GM12873 (cell line): ENCODE measurements at regions not wholly inside any gene's neighbourhood (a gene's known extent, or its start where the extent isn't known, plus 50 kb on each side); places are given as distances from the start of the nearest gene placed in this dataset.

ENCODE experiments used
- TF ChIP-seq, protein P1 (sequence below): IDR thresholded peaks from 2 replicates; pipeline ENCODE4 v1.5.1; 2012; ENCODE audit warnings: low read depth, mild to moderate bottlenecking, moderate library complexity, low read length, control low read depth; ENCODE audit not compliant: insufficient read depth; ENCODE audit errors: missing control alignments

DNA sequence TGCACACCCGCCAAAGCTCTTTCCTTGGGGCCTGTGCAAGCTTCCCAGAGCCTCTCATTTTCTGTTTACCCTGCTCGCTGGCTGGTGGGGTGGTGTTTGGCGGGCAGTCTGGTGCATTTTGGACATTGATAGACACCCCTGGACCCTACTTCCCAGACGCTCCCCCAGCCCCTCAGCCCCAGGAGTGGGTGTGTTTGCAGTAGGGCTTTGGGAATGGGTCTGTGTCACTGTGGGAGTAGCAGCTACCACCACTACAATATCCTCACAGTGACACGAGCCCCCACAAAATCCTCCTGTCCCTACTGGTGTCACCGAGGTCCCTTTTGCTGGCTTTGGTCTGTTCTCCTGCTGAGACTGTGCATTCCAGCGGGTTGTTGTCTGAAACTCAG is 371.3 kb downstream of the TMEM121 start:
- TF ChIP-seq, protein P1, sequence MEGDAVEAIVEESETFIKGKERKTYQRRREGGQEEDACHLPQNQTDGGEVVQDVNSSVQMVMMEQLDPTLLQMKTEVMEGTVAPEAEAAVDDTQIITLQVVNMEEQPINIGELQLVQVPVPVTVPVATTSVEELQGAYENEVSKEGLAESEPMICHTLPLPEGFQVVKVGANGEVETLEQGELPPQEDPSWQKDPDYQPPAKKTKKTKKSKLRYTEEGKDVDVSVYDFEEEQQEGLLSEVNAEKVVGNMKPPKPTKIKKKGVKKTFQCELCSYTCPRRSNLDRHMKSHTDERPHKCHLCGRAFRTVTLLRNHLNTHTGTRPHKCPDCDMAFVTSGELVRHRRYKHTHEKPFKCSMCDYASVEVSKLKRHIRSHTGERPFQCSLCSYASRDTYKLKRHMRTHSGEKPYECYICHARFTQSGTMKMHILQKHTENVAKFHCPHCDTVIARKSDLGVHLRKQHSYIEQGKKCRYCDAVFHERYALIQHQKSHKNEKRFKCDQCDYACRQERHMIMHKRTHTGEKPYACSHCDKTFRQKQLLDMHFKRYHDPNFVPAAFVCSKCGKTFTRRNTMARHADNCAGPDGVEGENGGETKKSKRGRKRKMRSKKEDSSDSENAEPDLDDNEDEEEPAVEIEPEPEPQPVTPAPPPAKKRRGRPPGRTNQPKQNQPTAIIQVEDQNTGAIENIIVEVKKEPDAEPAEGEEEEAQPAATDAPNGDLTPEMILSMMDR, result no peak

DNA sequence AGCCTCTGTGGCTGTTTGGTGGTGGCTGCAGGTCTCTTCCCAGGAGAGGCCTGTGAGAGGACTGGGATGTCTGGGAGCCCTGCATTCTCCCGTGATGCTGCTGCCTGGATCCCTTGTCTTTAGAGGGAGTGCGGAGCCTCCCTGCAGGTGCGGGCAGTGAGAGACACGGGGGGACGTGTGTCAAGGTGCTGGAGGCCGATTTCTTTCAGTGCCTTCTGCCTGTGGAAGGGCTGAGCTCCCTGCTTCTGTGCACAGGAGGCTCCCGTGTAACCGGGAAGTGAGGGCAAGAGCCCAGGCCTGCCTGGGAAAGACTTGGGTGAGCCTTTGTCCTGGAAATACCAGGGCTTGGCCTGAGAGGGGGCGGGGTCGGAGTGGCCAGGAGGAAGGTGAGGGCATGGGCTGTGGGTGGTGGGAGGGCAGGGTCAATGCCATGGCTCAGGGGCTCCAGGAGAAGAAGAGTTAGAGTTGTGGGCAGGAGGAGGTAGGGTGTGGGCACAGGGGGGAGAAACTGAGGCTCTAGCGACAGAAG is 372.2 kb downstream of the TMEM121 start:
- TF ChIP-seq, protein P1, result no peak

- TF ChIP-seq, protein P1, result no peak
Observed at GRCh38 chr14:105899071-105899641, 372.8 kb downstream of the TMEM121 start.

DNA sequence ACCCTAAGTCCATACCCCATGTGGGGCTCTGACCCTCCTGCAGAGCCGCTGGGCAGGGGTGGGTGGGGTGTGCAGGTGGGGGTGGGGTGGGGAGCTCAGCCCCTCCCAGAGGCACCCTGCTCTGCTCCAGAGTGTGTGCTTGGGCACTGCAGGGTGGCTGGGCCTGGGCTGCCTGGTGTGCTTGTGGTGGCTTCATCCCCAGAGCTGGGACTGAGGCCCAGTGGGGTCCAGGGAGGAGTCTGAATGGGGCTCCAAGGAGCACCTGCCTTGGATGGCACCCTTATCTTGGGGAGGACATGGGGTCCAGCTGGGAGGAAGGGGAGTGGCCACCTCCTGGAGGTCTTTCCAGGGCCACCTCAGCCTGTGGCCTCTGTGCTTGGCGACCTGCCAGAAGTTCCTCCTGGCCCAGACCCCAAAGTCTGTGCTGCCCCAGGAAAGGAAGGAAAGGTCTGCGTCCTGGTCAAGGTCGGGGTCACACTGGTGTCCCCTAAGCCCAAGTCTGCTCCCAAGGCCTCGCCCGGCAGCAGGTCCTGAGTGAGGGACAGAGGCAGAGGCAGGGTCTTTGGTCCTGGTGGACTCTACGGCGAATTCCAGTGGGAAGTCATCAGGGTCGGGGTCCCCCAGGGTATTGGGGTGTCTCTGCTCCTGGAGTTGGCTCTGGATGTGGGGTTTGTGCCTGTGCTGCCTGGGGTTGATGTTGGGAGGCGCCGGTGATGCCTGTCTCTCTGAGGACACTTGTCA is 373.4 kb downstream of the TMEM121 start:
- TF ChIP-seq, protein P1, result no peak

DNA sequence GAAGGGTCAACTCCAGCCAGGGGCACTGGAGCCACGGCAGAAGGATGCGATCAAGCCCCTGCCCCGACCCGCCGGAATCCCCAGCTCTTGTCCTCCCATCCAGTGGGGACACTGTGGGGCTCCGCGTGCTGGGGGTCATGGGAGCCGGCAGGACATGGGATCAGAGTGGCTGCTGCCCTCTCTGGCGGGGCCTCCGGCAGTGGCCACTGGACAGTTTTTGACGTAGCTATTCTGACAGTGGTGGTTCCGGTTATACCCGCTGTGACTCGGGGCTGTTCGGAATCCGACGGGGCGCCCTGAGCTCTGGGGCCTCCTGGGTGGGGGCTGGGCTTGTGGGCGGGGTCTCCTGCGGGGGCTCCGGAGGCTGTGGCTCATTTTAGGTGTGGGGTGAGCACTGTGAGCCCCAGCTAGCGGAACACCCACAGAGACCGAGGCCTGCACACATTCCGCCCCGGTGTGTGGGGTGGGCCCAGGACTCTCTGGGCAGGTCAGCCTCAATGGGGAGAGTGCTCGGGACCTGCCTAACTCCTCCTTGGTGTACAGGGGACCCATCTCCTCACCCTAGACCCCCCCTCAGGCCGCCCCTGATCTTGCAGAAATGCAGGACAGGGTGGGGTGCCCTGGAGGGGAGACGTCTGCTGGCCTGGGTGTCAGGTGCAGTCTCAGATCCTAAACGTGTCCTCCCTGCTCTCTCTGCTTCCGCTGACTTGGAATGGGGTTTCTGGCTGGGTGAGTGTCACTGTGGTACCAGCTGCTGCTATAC is 374.2 kb downstream of the TMEM121 start:
- TF ChIP-seq, protein P1, result no peak

DNA sequence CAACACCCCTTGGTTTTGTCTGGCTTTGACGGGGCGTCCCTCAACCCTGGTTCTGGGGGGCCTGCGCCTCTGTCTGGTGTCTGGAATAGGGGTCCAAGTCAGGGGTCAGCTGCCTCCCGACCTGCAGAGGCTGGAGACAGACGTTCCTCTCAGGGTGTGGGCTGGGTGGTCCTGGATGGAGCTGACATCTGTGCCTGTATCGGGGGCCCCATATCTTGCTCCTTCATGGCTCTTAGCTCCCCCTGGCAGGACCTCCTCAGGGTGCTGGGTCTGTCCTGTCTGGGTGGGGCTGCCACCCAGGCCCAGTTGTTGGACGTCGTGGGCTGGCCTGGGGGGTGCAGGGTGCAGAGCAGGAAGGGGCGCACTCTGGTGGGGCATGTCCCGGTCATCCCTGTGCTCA is 374.8 kb downstream of the TMEM121 start:
- TF ChIP-seq, protein P1, result no peak
